GM19455 (cell line): ENCODE measurements at regions not wholly inside any gene's neighbourhood (a gene's known extent, or its start where the extent isn't known, plus 50 kb on each side); places are given as distances from the start of the nearest gene placed in this dataset.

Source experiments
- ATAC-seq: cut with Tn5 transposase; IDR thresholded peaks from one replicate; pipeline ENCODE4 v1.9.1; 2021; ENCODE audit not compliant: unreplicated experiment

GRCh38 chr2:67854798-67855197 lies 208.0 kb downstream of the C1D start:
- no peak for ATAC-seq

- no peak for ATAC-seq
Observed at GRCh38 chr2:67856866-67857265, 205.9 kb downstream of the C1D start.

- ATAC-seq, result no peak
Observed at GRCh38 chr2:67857836-67858235, 205.0 kb downstream of the C1D start.

GRCh38 chr2:67858886-67859285 lies 203.9 kb downstream of the C1D start:
- no peak for ATAC-seq

GRCh38 chr2:67865917-67866316 lies 196.9 kb downstream of the C1D start:
- ATAC-seq, result no peak

GRCh38 chr2:67867735-67868134 lies 195.1 kb downstream of the C1D start:
- ATAC-seq, result no peak

GRCh38 chr2:67871686-67872412 lies 191.0 kb downstream of the C1D start:
- no peak for ATAC-seq

GRCh38 chr2:67872481-67872880 lies 190.3 kb downstream of the C1D start:
- no peak for ATAC-seq

GRCh38 chr2:67873916-67874315 lies 188.9 kb downstream of the C1D start:
- ATAC-seq, result no peak

GRCh38 chr2:67876176-67876575 lies 186.6 kb downstream of the C1D start:
- ATAC-seq, result no peak

- no peak for ATAC-seq
Observed at GRCh38 chr2:67877301-67877700, 185.5 kb downstream of the C1D start.

GRCh38 chr2:67878743-67879142 lies 184.1 kb downstream of the C1D start:
- no peak for ATAC-seq

GRCh38 chr2:67879586-67880290 lies 183.1 kb downstream of the C1D start:
- no peak for ATAC-seq

GRCh38 chr2:67880291-67880761 lies 182.5 kb downstream of the C1D start:
- no peak for ATAC-seq

GRCh38 chr2:67881816-67882215 lies 181.0 kb downstream of the C1D start:
- no peak for ATAC-seq

GRCh38 chr2:67883316-67884087 lies 179.3 kb downstream of the C1D start:
- no peak for ATAC-seq

GRCh38 chr2:67888351-67889005 lies 174.3 kb downstream of the C1D start:
- no peak for ATAC-seq

GRCh38 chr2:67889056-67889455 lies 173.7 kb downstream of the C1D start:
- ATAC-seq, result no peak

- ATAC-seq, result no peak
Observed at GRCh38 chr2:67891642-67892041, 171.2 kb downstream of the C1D start.

GRCh38 chr2:67892339-67892846 lies 170.4 kb downstream of the C1D start:
- ATAC-seq, result no peak
